Suprapubic skin (tissue), 4 donors: ENCODE measurements at regions not wholly inside any gene's neighbourhood (a gene's known extent, or its start where the extent isn't known, plus 50 kb on each side); places are given as distances from the start of the nearest gene placed in this dataset.

Experiments
- CTCF ChIP-seq, 2 donors: fragments of 200-600 bp in 1 of 2; fragments of 450-650 bp in 1 of 2; sonication (generic) in 1 of 2; IDR thresholded peaks; one replicate each; pipeline ENCODE4 v1.5.1; 2016 to 2019; ENCODE audit warnings: antibody characterized with exemption in 2 of 2, mild to moderate bottlenecking in 1 of 2, moderate library complexity in 1 of 2
- EP300 ChIP-seq: sonication (generic); formaldehyde crosslinking; IDR thresholded peaks from one replicate; pipeline ENCODE4 v1.6.1; 2017; ENCODE audit warnings: antibody characterized with exemption
- POLR2A ChIP-seq, 2 donors: fragments of 450-650 bp; IDR thresholded peaks; one replicate each; pipeline ENCODE4 v1.6.1; 2017; ENCODE audit warnings: antibody characterized with exemption in 2 of 2, mild to moderate bottlenecking in 2 of 2, moderate library complexity in 2 of 2
- POLR2AphosphoS5 ChIP-seq, 3 donors: sonication (generic); formaldehyde crosslinking; IDR thresholded peaks; one replicate each; pipeline ENCODE4 v1.6.1; 2017; ENCODE audit warnings: antibody characterized with exemption in 3 of 3

DNA sequence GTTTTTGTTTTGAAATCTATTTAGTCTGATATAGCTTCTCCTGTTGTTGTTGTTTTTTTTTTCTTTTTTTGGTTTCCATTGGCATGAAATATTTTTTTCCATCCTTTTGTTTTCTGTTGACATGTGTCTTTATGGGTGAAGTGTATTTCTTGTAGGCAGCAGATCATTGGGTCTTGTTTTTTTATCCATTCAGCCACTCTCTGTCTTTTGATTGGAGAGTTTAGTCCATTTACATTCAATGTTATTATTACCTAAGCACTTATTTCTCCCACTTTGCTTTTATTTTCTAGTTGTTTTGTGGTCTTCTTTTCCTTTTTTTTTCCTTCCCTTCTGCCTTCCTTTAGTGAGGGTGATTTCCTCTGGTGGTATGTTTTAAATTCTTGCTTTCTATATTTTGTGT lies 193.6 kb upstream of the TMEM260 start:
- no peak for TF ChIP-seq POLR2AphosphoS5 (IDR thresholded peaks at IDR 0.05)
- no peak for TF ChIP-seq CTCF (IDR thresholded peaks at IDR 0.05)
- no peak for TF ChIP-seq POLR2A (IDR thresholded peaks at IDR 0.05)
- TF ChIP-seq EP300, result no peak
